ENCODE measurements at regions not wholly inside any gene's neighbourhood (a gene's known extent, or its start where the extent isn't known, plus 50 kb on each side); places are given as distances from the start of the nearest gene placed in this dataset.

DNA sequence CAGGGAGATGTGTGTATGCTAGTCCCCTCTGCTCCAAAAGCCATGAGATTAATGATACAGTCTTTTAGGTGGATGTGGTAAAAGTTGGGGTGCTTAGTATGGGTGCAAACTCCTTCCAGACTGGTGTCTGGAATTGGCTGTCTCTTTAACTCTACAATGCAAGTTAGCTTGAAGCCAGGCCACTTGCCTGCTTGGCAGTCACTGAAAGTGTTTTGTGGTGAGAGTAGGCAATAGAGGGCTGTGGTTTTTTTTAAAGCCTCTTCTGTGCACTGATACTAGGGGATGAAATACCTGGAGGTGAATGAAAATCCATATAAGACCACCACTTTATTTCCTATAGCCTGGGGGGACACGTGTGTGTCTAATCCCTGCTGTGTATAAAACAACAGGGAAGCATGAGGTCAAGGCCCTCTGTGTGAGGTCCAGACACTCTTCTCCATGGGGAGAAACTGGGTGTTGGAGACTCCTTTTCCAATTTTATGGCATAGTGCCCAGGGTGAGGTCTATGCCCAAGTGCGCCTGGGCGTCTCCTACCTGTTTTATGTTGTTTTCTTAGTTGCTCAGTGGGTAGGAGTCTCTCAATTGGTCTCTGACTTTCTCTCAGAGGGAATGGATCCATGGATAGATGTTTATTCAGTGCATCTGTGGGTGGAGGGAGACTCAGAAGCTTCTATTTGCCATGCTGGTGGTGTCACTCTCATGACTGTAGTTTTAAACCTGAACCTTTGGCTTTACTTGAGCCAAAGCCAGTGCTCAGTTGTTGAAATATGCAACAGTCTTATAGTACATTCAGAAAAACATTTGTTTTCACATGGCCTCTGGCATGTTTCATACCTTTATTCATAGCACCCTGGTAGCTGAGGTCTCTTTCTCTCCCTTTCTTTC, 327.8 kb upstream of the ATP11B start:
- ATAC-seq (no peak), DNase-seq (no peak)
- WGBS = 80% methylated on average over 3 of the region's 3 CpGs

DNA sequence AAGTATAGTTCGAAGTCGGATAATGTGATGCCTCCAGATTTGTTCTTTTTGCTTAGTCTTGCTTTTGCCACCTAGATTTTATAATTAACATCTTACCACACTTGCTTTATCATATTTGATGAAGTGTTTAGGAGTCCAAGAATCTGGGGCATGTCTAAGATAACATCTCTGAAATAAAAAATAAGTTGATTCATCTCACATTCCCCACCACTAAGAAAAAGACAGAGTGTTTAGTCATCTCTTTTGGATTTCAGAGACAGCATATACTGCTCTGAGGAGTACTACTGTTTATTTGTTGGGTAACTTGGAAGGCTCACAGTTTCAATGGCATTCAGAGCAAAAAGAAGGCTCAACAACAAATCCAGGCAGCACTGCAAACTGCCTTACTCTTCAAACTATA, 324.2 kb upstream of the ATP11B start:
- intact Hi-C loops (cut with DNase I) = no loop called here
- no peaks in the 10 kb centered on the region for H3K4me1 ChIP-seq (ENCODE audit: control insufficient read depth, insufficient read depth, low read length)
- H3K27ac ChIP-seq (ENCODE audit: low read length) = no peak overlapping the region
- DNase-seq = no peak
- no peaks in the 10 kb centered on the region for H3K27me3 ChIP-seq (ENCODE audit: control insufficient read depth, insufficient read depth)
- H3K9me3 ChIP-seq (ENCODE audit: control insufficient read depth, low read length) = no peaks in the 10 kb centered on the region
- 92% methylated on average over 2 of the region's 2 CpGs for WGBS
- no peak for ATAC-seq
- no peak overlapping the region for H3K4me3 ChIP-seq (ENCODE audit: low read length)

More for the DNA sequence above, 327.8 kb upstream of the ATP11B start:
- H3K27ac ChIP-seq (ENCODE audit: low read length) = no peak overlapping the region
- no peaks in the 10 kb centered on the region for H3K4me1 ChIP-seq (ENCODE audit: control insufficient read depth, insufficient read depth, low read length)
- H3K9me3 ChIP-seq (ENCODE audit: control insufficient read depth, low read length) = no peaks in the 10 kb centered on the region
- H3K4me3 ChIP-seq (ENCODE audit: low read length) = no peak overlapping the region
- intact Hi-C loops (cut with DNase I) = no loop called here
- no peaks in the 10 kb centered on the region for H3K27me3 ChIP-seq (ENCODE audit: control insufficient read depth, insufficient read depth)

DNA sequence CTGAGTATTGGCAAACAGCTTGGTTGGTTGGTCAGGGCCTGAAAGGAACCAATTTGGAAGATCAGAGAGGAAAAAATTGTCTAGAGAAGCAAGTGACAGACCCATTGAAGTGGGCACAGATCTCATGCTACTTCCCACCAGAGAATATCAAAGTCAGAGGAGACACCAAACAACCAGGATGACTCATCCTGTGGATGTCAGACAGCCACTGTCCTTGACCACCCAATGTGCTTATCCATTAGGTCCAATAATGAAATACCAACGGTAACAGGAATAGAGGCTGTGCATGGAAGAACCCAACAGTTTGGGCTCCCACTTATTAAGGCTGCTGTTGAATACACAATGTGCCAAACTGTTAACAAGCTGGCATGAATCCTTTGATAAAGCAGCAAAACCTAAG, 323.1 kb upstream of the ATP11B start:
- Histone ChIP-seq H3K27me3 (ENCODE audit: control insufficient read depth, insufficient read depth) (no peaks in the 10 kb centered on the region), H3K27ac (ENCODE audit: low read length) (no peak overlapping the region), H3K9me3 (ENCODE audit: control insufficient read depth, low read length) (no peaks in the 10 kb centered on the region), H3K4me3 (ENCODE audit: low read length) (no peak overlapping the region), H3K4me1 (ENCODE audit: control insufficient read depth, insufficient read depth, low read length) (no peaks in the 10 kb centered on the region)
- intact Hi-C loops (cut with DNase I) = no loop called here
- no peak for DNase-seq
- WGBS = 83% methylated on average over 1 of the region's 1 CpG
- ATAC-seq = no peak

DNA sequence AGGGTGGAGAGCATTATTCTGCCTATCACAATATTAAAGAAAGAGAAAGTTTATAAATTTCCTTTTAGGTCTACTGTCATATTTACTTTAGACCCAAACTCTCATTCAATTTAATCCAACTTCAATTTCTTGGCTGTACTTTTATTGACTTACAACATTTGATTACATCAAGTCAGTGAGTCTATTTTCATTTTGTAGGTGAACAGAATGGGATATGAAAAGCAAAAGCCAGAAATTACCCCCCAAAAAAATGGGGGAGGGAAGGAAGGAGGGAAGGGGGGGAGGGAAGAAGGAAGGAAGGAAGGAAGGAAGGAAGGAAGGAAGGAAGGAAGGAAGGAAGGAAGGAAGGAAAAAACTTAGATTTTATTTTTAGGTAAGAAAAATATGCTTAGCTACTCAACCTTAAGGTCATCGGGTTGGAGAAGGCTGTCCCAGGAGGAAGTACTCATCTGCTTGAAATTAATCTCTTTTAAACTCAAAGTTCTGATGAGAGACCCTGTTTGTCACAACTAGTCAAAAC, 320.1 kb upstream of the ATP11B start:
- ATAC-seq = no peak
- whole genome bisulfite sequencing = 89% methylated on average over 1 of the region's 1 CpG

DNA sequence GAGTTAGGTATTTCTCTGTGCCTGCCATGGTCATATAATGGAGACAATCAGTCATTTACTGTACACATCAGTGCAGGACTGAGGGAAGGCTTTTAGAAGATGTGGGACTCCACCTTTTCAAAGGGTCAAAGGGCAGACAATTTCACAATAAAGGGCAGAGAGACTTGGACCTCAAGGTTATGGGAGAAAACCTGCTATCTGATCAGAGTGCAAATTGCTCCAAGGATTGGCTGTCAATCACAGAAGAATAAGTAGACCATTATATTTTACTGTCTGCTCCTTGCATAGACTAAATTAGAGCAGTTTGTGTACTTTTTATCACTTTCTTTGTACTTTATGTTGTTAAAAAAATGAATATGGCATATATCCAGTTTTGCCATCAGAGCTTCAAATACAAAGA, 314.9 kb upstream of the ATP11B start:
- Histone ChIP-seq H3K27me3 (ENCODE audit: control insufficient read depth, insufficient read depth) (no peaks in the 10 kb centered on the region), H3K27ac (ENCODE audit: low read length) (no peak overlapping the region), H3K4me1 (ENCODE audit: control insufficient read depth, insufficient read depth, low read length) (no peaks in the 10 kb centered on the region), H3K9me3 (ENCODE audit: control insufficient read depth, low read length) (no peaks in the 10 kb centered on the region), H3K4me3 (ENCODE audit: low read length) (no peak overlapping the region)
- ATAC-seq (no peak), DNase-seq (no peak)
- intact Hi-C loops (cut with DNase I) = no loop called here

More for the DNA sequence above, 320.1 kb upstream of the ATP11B start:
- no peaks in the 10 kb centered on the region for H3K27me3 ChIP-seq (ENCODE audit: control insufficient read depth, insufficient read depth)
- H3K9me3 ChIP-seq (ENCODE audit: control insufficient read depth, low read length) = no peaks in the 10 kb centered on the region
- H3K4me1 ChIP-seq (ENCODE audit: control insufficient read depth, insufficient read depth, low read length) = no peaks in the 10 kb centered on the region
- no peak overlapping the region for H3K4me3 ChIP-seq (ENCODE audit: low read length)
- DNase-seq = no peak
- intact Hi-C loops (cut with DNase I) = no loop called here
- no peak overlapping the region for H3K27ac ChIP-seq (ENCODE audit: low read length)

DNA sequence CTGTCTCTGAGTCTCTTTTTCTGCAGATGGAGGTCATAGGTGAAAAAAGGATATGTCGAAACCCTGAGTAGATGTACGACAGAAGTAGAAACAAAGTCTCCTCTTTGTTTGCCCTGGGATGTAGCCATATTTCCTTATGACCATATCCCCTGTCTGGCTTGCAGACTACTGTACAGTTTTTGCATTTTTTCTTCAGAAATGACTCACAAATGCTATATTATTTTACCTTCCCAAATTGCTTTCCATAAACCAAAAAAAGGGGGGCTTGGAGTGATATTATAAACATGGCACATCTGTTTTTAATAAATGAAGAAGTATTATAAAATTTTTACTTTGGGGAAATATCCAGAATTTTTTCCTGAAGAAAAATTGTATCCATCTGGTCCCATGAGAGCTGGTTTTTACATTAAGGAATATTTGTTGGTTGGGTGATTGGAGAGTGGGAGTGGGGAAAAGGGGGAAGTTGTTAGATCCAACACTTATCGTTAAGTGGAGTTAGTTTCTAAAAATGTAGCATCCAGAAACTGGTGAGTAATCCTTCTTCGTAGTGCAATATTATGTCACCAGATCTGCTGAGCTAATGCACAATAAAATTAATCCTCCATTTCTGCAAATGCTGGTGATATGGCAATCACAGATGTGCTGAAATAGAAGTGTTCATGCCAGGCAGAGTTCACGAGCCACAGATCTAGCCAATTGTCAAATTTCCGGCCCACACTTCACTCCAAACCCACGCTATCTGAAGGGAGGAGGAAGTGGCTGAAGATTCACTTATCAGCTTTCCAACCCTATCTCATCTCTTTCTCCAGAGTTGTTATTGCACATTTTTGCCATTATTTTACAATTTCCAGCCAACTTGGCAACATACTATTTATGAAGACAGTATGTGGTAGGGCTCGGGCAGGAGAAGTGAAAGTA, 313.6 kb upstream of the ATP11B start:
- ATAC-seq (no peak), DNase-seq (no peak)
- intact Hi-C loops (cut with DNase I) = no loop called here
- H3K4me1 ChIP-seq (ENCODE audit: control insufficient read depth, insufficient read depth, low read length) = no peaks in the 10 kb centered on the region
- no peaks in the 10 kb centered on the region for H3K9me3 ChIP-seq (ENCODE audit: control insufficient read depth, low read length)
- H3K27ac ChIP-seq (ENCODE audit: low read length) = no peak overlapping the region
- no peaks in the 10 kb centered on the region for H3K27me3 ChIP-seq (ENCODE audit: control insufficient read depth, insufficient read depth)
- H3K4me3 ChIP-seq (ENCODE audit: low read length) = no peak overlapping the region
- WGBS = 33% methylated on average over 8 of the region's 8 CpGs

DNA sequence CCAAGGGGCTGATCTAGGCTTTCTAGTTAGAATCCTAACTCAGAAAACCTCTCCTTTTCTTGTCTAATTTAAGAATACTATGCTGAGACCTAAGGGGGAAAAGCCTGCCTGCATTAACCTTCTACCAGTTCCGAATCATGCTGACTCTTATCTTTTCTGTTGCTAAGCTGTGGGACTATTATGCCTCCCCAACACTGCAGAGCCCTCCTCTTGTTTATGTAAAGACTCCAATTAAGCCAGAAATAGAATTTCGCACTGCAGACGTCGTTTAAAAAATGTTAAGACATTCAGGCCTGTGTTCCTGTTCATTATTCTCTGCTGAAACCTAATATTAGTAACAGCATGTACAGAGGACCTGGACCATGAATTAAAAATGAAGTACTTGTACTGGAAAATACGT, 310.6 kb upstream of the ATP11B start:
- intact Hi-C loops (cut with DNase I) = no loop called here
- ATAC-seq (no peak), DNase-seq (no peak)
- H3K4me3 ChIP-seq (ENCODE audit: low read length) = no peak overlapping the region
- 40% methylated on average over 5 of the region's 5 CpGs for WGBS
- no peak overlapping the region for H3K27ac ChIP-seq (ENCODE audit: low read length)
- no peaks in the 10 kb centered on the region for H3K9me3 ChIP-seq (ENCODE audit: control insufficient read depth, low read length)
- no peaks in the 10 kb centered on the region for H3K27me3 ChIP-seq (ENCODE audit: control insufficient read depth, insufficient read depth)
- no peaks in the 10 kb centered on the region for H3K4me1 ChIP-seq (ENCODE audit: control insufficient read depth, insufficient read depth, low read length)

DNA sequence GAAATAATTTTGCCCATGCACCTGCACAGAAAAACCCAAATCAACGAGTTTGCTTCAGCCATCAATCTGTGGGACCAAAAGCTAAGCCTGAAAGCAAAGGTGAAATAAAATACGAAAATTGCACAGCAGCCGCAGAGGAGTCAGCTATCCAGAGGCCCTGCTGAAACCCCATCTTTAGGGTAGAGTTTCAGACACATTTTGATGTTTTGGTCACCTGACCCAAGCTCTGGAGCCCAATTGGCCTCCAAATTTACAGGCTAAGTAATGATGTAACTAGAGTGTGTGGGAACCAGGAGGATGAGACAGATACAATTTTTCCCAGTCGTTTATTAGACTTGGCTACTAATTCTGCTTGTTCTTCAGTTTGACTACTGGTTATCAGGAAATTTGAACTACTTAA, 308.6 kb upstream of the ATP11B start:
- WGBS = 68% methylated on average over 4 of the region's 4 CpGs
- H3K4me1 ChIP-seq (ENCODE audit: control insufficient read depth, insufficient read depth, low read length) = no peaks in the 10 kb centered on the region
- H3K27me3 ChIP-seq (ENCODE audit: control insufficient read depth, insufficient read depth) = no peaks in the 10 kb centered on the region
- DNase-seq (no peak), ATAC-seq (no peak)
- no peaks in the 10 kb centered on the region for H3K9me3 ChIP-seq (ENCODE audit: control insufficient read depth, low read length)
- no peak overlapping the region for H3K27ac ChIP-seq (ENCODE audit: low read length)
- H3K4me3 ChIP-seq (ENCODE audit: low read length) = no peak overlapping the region
- intact Hi-C loops (cut with DNase I) = no loop called here

DNA sequence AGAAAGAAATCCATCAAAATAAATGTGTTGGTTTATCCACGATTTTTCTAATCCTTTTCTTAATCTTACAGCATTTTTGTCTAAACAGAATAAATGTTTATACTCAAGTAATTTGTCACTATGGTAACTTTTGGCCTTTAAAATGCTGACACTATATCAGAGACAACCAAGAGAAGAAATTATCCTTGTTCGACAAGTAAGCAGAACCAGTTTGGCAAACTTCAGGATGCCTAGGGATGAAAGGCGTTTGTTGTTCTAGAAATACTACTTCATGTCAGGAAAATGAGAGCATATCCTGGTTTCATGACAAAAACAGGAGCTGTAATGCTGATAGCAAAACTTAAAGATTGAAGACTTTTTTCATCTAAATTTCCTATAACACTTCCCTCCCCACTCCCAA, 308.0 kb upstream of the ATP11B start:
- ATAC-seq = no peak
- Histone ChIP-seq H3K4me3 (ENCODE audit: low read length) (no peak overlapping the region), H3K27ac (ENCODE audit: low read length) (no peak overlapping the region), H3K9me3 (ENCODE audit: control insufficient read depth, low read length) (no peaks in the 10 kb centered on the region), H3K4me1 (ENCODE audit: control insufficient read depth, insufficient read depth, low read length) (no peaks in the 10 kb centered on the region), H3K27me3 (ENCODE audit: control insufficient read depth, insufficient read depth) (no peaks in the 10 kb centered on the region)
- whole genome bisulfite sequencing = 32% methylated on average over 3 of the region's 3 CpGs
- no peak for DNase-seq
- intact Hi-C loops (cut with DNase I) = no loop called here

DNA sequence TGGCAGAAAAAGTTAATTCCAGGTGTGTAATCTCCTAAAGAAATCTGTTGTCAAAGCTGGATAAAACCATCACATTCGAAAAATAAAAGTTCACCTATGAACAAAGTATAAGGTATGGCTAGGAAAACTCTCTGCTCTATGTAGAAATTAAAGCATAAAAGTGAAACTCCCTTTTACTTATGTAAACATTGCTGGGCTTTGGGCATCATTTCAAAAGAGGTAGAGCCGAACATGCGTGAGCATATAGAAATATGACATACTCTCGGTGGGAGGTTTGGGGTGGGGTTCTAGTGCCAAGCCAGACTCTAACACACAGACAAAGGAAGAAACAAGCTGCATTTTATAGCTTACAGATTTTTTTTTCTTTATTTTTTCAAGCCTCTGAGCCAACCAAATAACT, 306.8 kb upstream of the ATP11B start:
- H3K27ac ChIP-seq (ENCODE audit: low read length) = no peak overlapping the region
- H3K9me3 ChIP-seq (ENCODE audit: control insufficient read depth, low read length) = no peaks in the 10 kb centered on the region
- H3K27me3 ChIP-seq (ENCODE audit: control insufficient read depth, insufficient read depth) = no peaks in the 10 kb centered on the region
- intact Hi-C loops (cut with DNase I) = no loop called here
- 78% methylated on average over 4 of the region's 4 CpGs for WGBS
- ATAC-seq (no peak), DNase-seq (no peak)
- no peaks in the 10 kb centered on the region for H3K4me1 ChIP-seq (ENCODE audit: control insufficient read depth, insufficient read depth, low read length)
- no peak overlapping the region for H3K4me3 ChIP-seq (ENCODE audit: low read length)

DNA sequence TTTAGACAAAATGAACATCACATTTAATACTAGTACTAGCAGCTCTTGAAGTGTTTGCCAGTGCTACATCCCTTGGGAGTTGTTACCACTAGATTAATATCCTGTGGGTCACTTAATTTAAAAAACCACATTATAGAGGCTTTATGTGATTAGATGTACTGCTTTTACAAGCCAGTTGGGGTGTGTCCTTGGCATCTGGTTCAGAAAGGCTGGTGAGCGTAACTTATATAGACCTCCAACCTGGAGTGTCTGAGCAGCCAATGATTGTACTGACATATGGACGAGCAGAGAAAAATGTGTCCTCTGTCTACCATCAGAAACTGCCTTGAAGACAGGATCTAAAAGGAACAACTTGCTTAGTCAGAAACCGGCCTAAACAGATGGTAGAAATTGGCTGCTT, 306.2 kb upstream of the ATP11B start:
- ATAC-seq = no peak
- no peak for DNase-seq
- no peak overlapping the region for H3K27ac ChIP-seq (ENCODE audit: low read length)
- no peaks in the 10 kb centered on the region for H3K4me1 ChIP-seq (ENCODE audit: control insufficient read depth, insufficient read depth, low read length)
- WGBS = 66% methylated on average over 3 of the region's 3 CpGs
- intact Hi-C loops (cut with DNase I) = no loop called here
- no peak overlapping the region for H3K4me3 ChIP-seq (ENCODE audit: low read length)
- no peaks in the 10 kb centered on the region for H3K9me3 ChIP-seq (ENCODE audit: control insufficient read depth, low read length)
- H3K27me3 ChIP-seq (ENCODE audit: control insufficient read depth, insufficient read depth) = no peaks in the 10 kb centered on the region
